ENCODE measurements at regions not wholly inside any gene's neighbourhood (a gene's known extent, or its start where the extent isn't known, plus 50 kb on each side); places are given as distances from the start of the nearest gene placed in this dataset.

- H3K4me3 ChIP-seq (ENCODE audit: low read depth in 1 of 2, low read length in 2 of 2): peak overlapping the region in 1 of 2 donors; percentile 25
- peaks cover 8% of the 10 kb centered on the region for H3K36me3 ChIP-seq (ENCODE audit: insufficient read depth, low read length)
- peak overlapping the region; percentile 53 for H3K27ac ChIP-seq (ENCODE audit: low read depth, low read length)
- H3K27me3 ChIP-seq (ENCODE audit: control insufficient read depth in 1 of 2, insufficient read depth in 2 of 2, low read length in 2 of 2): peaks cover 0 to 10% of the 10 kb centered on the region in 2 donors
- H3K4me1 ChIP-seq (ENCODE audit: insufficient read depth, low read length): peaks cover 41% of the 10 kb centered on the region
- no peaks in the 10 kb centered on the region for H3K9me3 ChIP-seq (ENCODE audit: low read length)
- no peak overlapping the region for H3K9ac ChIP-seq (ENCODE audit: low read length)
These were observed 71.6 kb upstream of the GATA5 start for GRCh38 chr20:62547364-62547763.

- H3K27me3 ChIP-seq (ENCODE audit: control insufficient read depth in 1 of 2, insufficient read depth in 2 of 2, low read length in 2 of 2): peaks cover 0 to 10% of the 10 kb centered on the region in 2 donors
- peaks cover 45% of the 10 kb centered on the region for H3K4me1 ChIP-seq (ENCODE audit: insufficient read depth, low read length)
- H3K9me3 ChIP-seq (ENCODE audit: low read length): no peaks in the 10 kb centered on the region
These were observed 72.7 kb upstream of the GATA5 start for GRCh38 chr20:62548471-62548870.

GRCh38 chr20:62549029-62549428, 73.2 kb upstream of the GATA5 start:
- Histone ChIP-seq H3K9me3 (ENCODE audit: low read length) (no peaks in the 10 kb centered on the region), H3K27me3 (ENCODE audit: control insufficient read depth in 1 of 2, insufficient read depth in 2 of 2, low read length in 2 of 2) (peaks cover 0 to 10% of the 10 kb centered on the region in 2 donors), H3K4me3 (ENCODE audit: low read depth in 1 of 2, low read length in 2 of 2) (peak overlapping the region in 1 of 2 donors; percentile 48), H3K27ac (ENCODE audit: low read depth, low read length) (peak overlapping the region; percentile 91), H3K36me3 (ENCODE audit: insufficient read depth, low read length) (peaks cover 8% of the 10 kb centered on the region), H3K9ac (ENCODE audit: low read length) (peak overlapping the region; percentile 58), H3K4me1 (ENCODE audit: insufficient read depth, low read length) (peaks cover 44% of the 10 kb centered on the region)

More at GRCh38 chr20:62548471-62548870, 72.7 kb upstream of the GATA5 start:
- Histone ChIP-seq H3K9ac (ENCODE audit: low read length) (no peak overlapping the region), H3K27ac (ENCODE audit: low read depth, low read length) (peak overlapping the region; percentile 91), H3K4me3 (ENCODE audit: low read depth in 1 of 2, low read length in 2 of 2) (no peak overlapping the region), H3K36me3 (ENCODE audit: insufficient read depth, low read length) (peaks cover 8% of the 10 kb centered on the region)

GRCh38 chr20:62549499-62550086, 73.8 kb upstream of the GATA5 start:
- H3K9me3 ChIP-seq (ENCODE audit: low read length): no peaks in the 10 kb centered on the region
- H3K27ac ChIP-seq (ENCODE audit: low read depth, low read length): peak overlapping the region; percentile 91
- H3K9ac ChIP-seq (ENCODE audit: low read length): peak overlapping the region; percentile 58
- H3K4me1 ChIP-seq (ENCODE audit: insufficient read depth, low read length): peaks cover 44% of the 10 kb centered on the region
- H3K4me3 ChIP-seq (ENCODE audit: low read depth in 1 of 2, low read length in 2 of 2): peak overlapping the region; percentile 48 to 53
- peaks cover 8% of the 10 kb centered on the region for H3K36me3 ChIP-seq (ENCODE audit: insufficient read depth, low read length)
- H3K27me3 ChIP-seq (ENCODE audit: control insufficient read depth in 1 of 2, insufficient read depth in 2 of 2, low read length in 2 of 2): peaks cover 0 to 10% of the 10 kb centered on the region in 2 donors

GRCh38 chr20:62550087-62550632, 74.4 kb upstream of the GATA5 start:
- peak overlapping the region; percentile 91 for H3K27ac ChIP-seq (ENCODE audit: low read depth, low read length)
- no peaks in the 10 kb centered on the region for H3K9me3 ChIP-seq (ENCODE audit: low read length)
- peaks cover 48% of the 10 kb centered on the region for H3K4me1 ChIP-seq (ENCODE audit: insufficient read depth, low read length)
- H3K36me3 ChIP-seq (ENCODE audit: insufficient read depth, low read length): peaks cover 8% of the 10 kb centered on the region
- H3K4me3 ChIP-seq (ENCODE audit: low read depth in 1 of 2, low read length in 2 of 2): peak overlapping the region; percentile 53 to 60
- peaks cover 0 to 10% of the 10 kb centered on the region in 2 donors for H3K27me3 ChIP-seq (ENCODE audit: control insufficient read depth in 1 of 2, insufficient read depth in 2 of 2, low read length in 2 of 2)
- peak overlapping the region; percentile 58 for H3K9ac ChIP-seq (ENCODE audit: low read length)

- Histone ChIP-seq H3K9me3 (ENCODE audit: low read length) (no peaks in the 10 kb centered on the region), H3K27ac (ENCODE audit: low read depth, low read length) (peak overlapping the region; percentile 91), H3K27me3 (ENCODE audit: control insufficient read depth in 1 of 2, insufficient read depth in 2 of 2, low read length in 2 of 2) (peaks cover 0 to 10% of the 10 kb centered on the region in 2 donors), H3K9ac (ENCODE audit: low read length) (no peak overlapping the region), H3K4me3 (ENCODE audit: low read depth in 1 of 2, low read length in 2 of 2) (peak overlapping the region; percentile 53 to 60), H3K4me1 (ENCODE audit: insufficient read depth, low read length) (peaks cover 61% of the 10 kb centered on the region), H3K36me3 (ENCODE audit: insufficient read depth, low read length) (no peaks in the 10 kb centered on the region)
These were observed 75.9 kb upstream of the GATA5 start for GRCh38 chr20:62551407-62552323.

- H3K9ac ChIP-seq (ENCODE audit: low read length): peak overlapping the region; percentile 34
- peak overlapping the region; percentile 35 for H3K27ac ChIP-seq (ENCODE audit: low read depth, low read length)
- H3K4me1 ChIP-seq (ENCODE audit: insufficient read depth, low read length): peaks cover 61% of the 10 kb centered on the region
- peak overlapping the region in 1 of 2 donors; percentile 43 for H3K4me3 ChIP-seq (ENCODE audit: low read depth in 1 of 2, low read length in 2 of 2)
- no peaks in the 10 kb centered on the region for H3K36me3 ChIP-seq (ENCODE audit: insufficient read depth, low read length)
- H3K27me3 ChIP-seq (ENCODE audit: control insufficient read depth in 1 of 2, insufficient read depth in 2 of 2, low read length in 2 of 2): peaks cover 0 to 10% of the 10 kb centered on the region in 2 donors
- H3K9me3 ChIP-seq (ENCODE audit: low read length): no peaks in the 10 kb centered on the region
These were observed 76.8 kb upstream of the GATA5 start for GRCh38 chr20:62552613-62553012.

- Histone ChIP-seq H3K27ac (ENCODE audit: low read depth, low read length) (peak overlapping the region; percentile 35), H3K9ac (ENCODE audit: low read length) (peak overlapping the region; percentile 34), H3K9me3 (ENCODE audit: low read length) (no peaks in the 10 kb centered on the region), H3K4me3 (ENCODE audit: low read depth in 1 of 2, low read length in 2 of 2) (peak overlapping the region in 1 of 2 donors; percentile 43), H3K36me3 (ENCODE audit: insufficient read depth, low read length) (no peaks in the 10 kb centered on the region), H3K4me1 (ENCODE audit: insufficient read depth, low read length) (peaks cover 61% of the 10 kb centered on the region), H3K27me3 (ENCODE audit: control insufficient read depth in 1 of 2, insufficient read depth in 2 of 2, low read length in 2 of 2) (peaks cover 0 to 10% of the 10 kb centered on the region in 2 donors)
These were observed 77.5 kb upstream of the GATA5 start for GRCh38 chr20:62553136-62553837.

GRCh38 chr20:62553838-62554161, 78.0 kb upstream of the GATA5 start:
- peaks cover 59% of the 10 kb centered on the region for H3K4me1 ChIP-seq (ENCODE audit: insufficient read depth, low read length)
- peak overlapping the region; percentile 34 for H3K9ac ChIP-seq (ENCODE audit: low read length)
- H3K27ac ChIP-seq (ENCODE audit: low read depth, low read length): peak overlapping the region; percentile 35
- peaks cover 0 to 10% of the 10 kb centered on the region in 2 donors for H3K27me3 ChIP-seq (ENCODE audit: control insufficient read depth in 1 of 2, insufficient read depth in 2 of 2, low read length in 2 of 2)
- no peaks in the 10 kb centered on the region for H3K36me3 ChIP-seq (ENCODE audit: insufficient read depth, low read length)
- no peaks in the 10 kb centered on the region for H3K9me3 ChIP-seq (ENCODE audit: low read length)
- H3K4me3 ChIP-seq (ENCODE audit: low read depth in 1 of 2, low read length in 2 of 2): peak overlapping the region in 1 of 2 donors; percentile 43

- no peaks in the 10 kb centered on the region for H3K9me3 ChIP-seq (ENCODE audit: low read length)
- peak overlapping the region; percentile 35 for H3K27ac ChIP-seq (ENCODE audit: low read depth, low read length)
- H3K36me3 ChIP-seq (ENCODE audit: insufficient read depth, low read length): no peaks in the 10 kb centered on the region
- H3K9ac ChIP-seq (ENCODE audit: low read length): peak overlapping the region; percentile 34
- peaks cover 0 to 10% of the 10 kb centered on the region in 2 donors for H3K27me3 ChIP-seq (ENCODE audit: control insufficient read depth in 1 of 2, insufficient read depth in 2 of 2, low read length in 2 of 2)
- peaks cover 58% of the 10 kb centered on the region for H3K4me1 ChIP-seq (ENCODE audit: insufficient read depth, low read length)
- H3K4me3 ChIP-seq (ENCODE audit: low read depth in 1 of 2, low read length in 2 of 2): peak overlapping the region in 1 of 2 donors; percentile 43
These were observed 78.6 kb upstream of the GATA5 start for GRCh38 chr20:62554214-62554897.
